ENCODE measurements at regions not wholly inside any gene's neighbourhood (a gene's known extent, or its start where the extent isn't known, plus 50 kb on each side); places are given as distances from the start of the nearest gene placed in this dataset.

GRCh38 chr10:4733150-4733842 is 92.7 kb upstream of the AKR1E2 start:
- intact Hi-C loops (cut with micrococcal nuclease; ENCODE audit: unreplicated experiment) = loop anchor here (2.0 kb wide), 1 partner anchor 70 kb away; no protein-coding TSS in a partner anchor
- H3K9me2 ChIP-seq (ENCODE audit: insufficient read depth) = no peaks in the 10 kb centered on the region
- no peak overlapping the region; the same call in 1 of the 2 replicates for H2AFZ ChIP-seq
- H3F3A ChIP-seq (ENCODE audit: insufficient read depth, low read depth) = no peaks in the 10 kb centered on the region
- peak overlapping the region; percentile 70 for H3K27ac ChIP-seq
- CTCF ChIA-PET = interaction anchor here (1.0 kb wide), 1 partner anchor 1561 kb away, joined by 3 read pairs; the partner anchor contains the start of gene PITRM1
- no peaks in the 10 kb centered on the region for H4K20me1 ChIP-seq (ENCODE audit: insufficient read depth)
- BruUV-seq (replicated peaks) = TSS peak; percentile 72
- peaks cover 16% of the 10 kb centered on the region for H3K4me1 ChIP-seq (replicated peaks; ENCODE audit: insufficient read depth)
- no peaks in the 10 kb centered on the region for H3K79me2 ChIP-seq (ENCODE audit: low read depth)
- TF ChIP-seq CTCF (conservative IDR thresholded peaks at IDR 0.05) (no peak), EZH2 (IDR thresholded peaks at IDR 0.05; ENCODE audit: low read depth) (no peak)
- H3K4me2 ChIP-seq = peak overlapping the region; percentile 21
- no peaks in the 10 kb centered on the region for H3K36me3 ChIP-seq (ENCODE audit: low read depth)
- H3K27me3 ChIP-seq (ENCODE audit: insufficient read depth, low read depth) = no peaks in the 10 kb centered on the region
- peak; percentile 67 to 71 for DNase-seq
- no peaks in the 10 kb centered on the region for H3K9me3 ChIP-seq (ENCODE audit: insufficient read depth, low read depth)
- POLR2A ChIA-PET (ENCODE audit: unreplicated experiment) = interaction anchor here (0.7 to 0.8 kb wide), 3 partner anchors 32 to 402 kb away, joined by 4 to 9 read pairs (median 4); no protein-coding TSS in a partner anchor
- H3K4me3 ChIP-seq = no peak overlapping the region

GRCh38 chr10:4730998-4731397 is 95.0 kb upstream of the AKR1E2 start:
- DNase-seq = no peak
- no peaks in the 10 kb centered on the region for H3K9me3 ChIP-seq (ENCODE audit: insufficient read depth, low read depth)
- H3K79me2 ChIP-seq (ENCODE audit: low read depth) = no peaks in the 10 kb centered on the region
- no peaks in the 10 kb centered on the region for H4K20me1 ChIP-seq (ENCODE audit: insufficient read depth)
- intact Hi-C loops (cut with micrococcal nuclease; ENCODE audit: unreplicated experiment) = no loop called here
- H2AFZ ChIP-seq = no peak overlapping the region
- no peak overlapping the region for H3K4me3 ChIP-seq
- peaks cover 20% of the 10 kb centered on the region for H3K4me1 ChIP-seq (replicated peaks; ENCODE audit: insufficient read depth)
- POLR2A ChIA-PET (ENCODE audit: unreplicated experiment) = no interaction called here
- 0 out of 2 replicates have a peak, but pooled peaks cover 4% of the 10 kb centered on the region for H3F3A ChIP-seq (ENCODE audit: insufficient read depth, low read depth)
- TF ChIP-seq CTCF (conservative IDR thresholded peaks at IDR 0.05) (no peak), EZH2 (IDR thresholded peaks at IDR 0.05; ENCODE audit: low read depth) (no peak)
- no peak overlapping the region for H3K4me2 ChIP-seq
- H3K27ac ChIP-seq = no peak overlapping the region
- H3K9me2 ChIP-seq (ENCODE audit: insufficient read depth) = no peaks in the 10 kb centered on the region
- no peaks in the 10 kb centered on the region for H3K36me3 ChIP-seq (ENCODE audit: low read depth)
- H3K27me3 ChIP-seq (ENCODE audit: insufficient read depth, low read depth) = no peaks in the 10 kb centered on the region
- no TSS peak for BruUV-seq (replicated peaks)
- CTCF ChIA-PET = interaction anchor here (0.7 kb wide), 1 partner anchor 1533 kb away, joined by 6 read pairs; no protein-coding TSS in a partner anchor

- BruUV-seq (replicated peaks) = no TSS peak
- intact Hi-C loops (cut with micrococcal nuclease; ENCODE audit: unreplicated experiment) = no loop called here
- Histone ChIP-seq H3K4me1 (replicated peaks; ENCODE audit: insufficient read depth) (peaks cover 16% of the 10 kb centered on the region), H3F3A (ENCODE audit: insufficient read depth, low read depth) (peaks cover 10% of the 10 kb centered on the region), H3K27me3 (ENCODE audit: insufficient read depth, low read depth) (no peaks in the 10 kb centered on the region), H3K9me3 (ENCODE audit: insufficient read depth, low read depth) (peaks cover 10% of the 10 kb centered on the region; the same call in 1 of the 2 replicates), H3K79me2 (ENCODE audit: low read depth) (no peaks in the 10 kb centered on the region), H3K4me2 (peak overlapping the region; percentile 47), H2AFZ (peak overlapping the region; percentile 36; the same call in 1 of the 2 replicates), H3K27ac (peak overlapping the region; percentile 89), H3K4me3 (no peak overlapping the region), H3K9me2 (ENCODE audit: insufficient read depth) (no peaks in the 10 kb centered on the region), H4K20me1 (ENCODE audit: insufficient read depth) (no peaks in the 10 kb centered on the region), H3K36me3 (ENCODE audit: low read depth) (no peaks in the 10 kb centered on the region)
- ChIA-PET POLR2A (ENCODE audit: unreplicated experiment) (interaction anchor here (0.6 to 1.2 kb wide), 7 partner anchors 10 to 1140 kb away, joined by 3 to 12 read pairs (median 5); no protein-coding TSS in a partner anchor), CTCF (no interaction called here)
- peak in 1 of 2 experiments; percentile 86 for DNase-seq
- TF ChIP-seq EZH2 (IDR thresholded peaks at IDR 0.05; ENCODE audit: low read depth) (no peak), CTCF (conservative IDR thresholded peaks at IDR 0.05) (no peak)
These were observed 99.9 kb upstream of the AKR1E2 start for GRCh38 chr10:4725917-4726606.
